Gastrocnemius medialis (tissue), 4 donors: ENCODE measurements at regions not wholly inside any gene's neighbourhood (a gene's known extent, or its start where the extent isn't known, plus 50 kb on each side); places are given as distances from the start of the nearest gene placed in this dataset.

Source experiments
- ATAC-seq, 2 donors: fragments of 150-250 bp; one replicate each; pipeline ENCODE4 v1.9.1; 2016
- DNase-seq, 2 donors: peaks; one replicate each; pipeline ENCODE4 v3.0.0-alpha.2; 2019
- H3K27ac ChIP-seq, 4 donors: fragments of 200-600 bp; sonication (generic); 1 replicate in 1 of 4; 2 replicates in 3 of 4; pipeline ENCODE4 v1.5.1; 2016 to 2018; ENCODE audit warnings: mild to moderate bottlenecking in 2 of 4, moderate library complexity in 1 of 4
- H3K27me3 ChIP-seq, 3 donors: fragments of 200-600 bp; sonication (generic) in 2 of 3; 1 replicate in 1 of 3; 2 replicates in 2 of 3; pipeline versions ENCODE4 v1.5.1 to v1.6.0; 2016 to 2019; ENCODE audit warnings: mild to moderate bottlenecking in 1 of 3, moderate library complexity in 1 of 3
- H3K36me3 ChIP-seq, 2 donors: fragments of 200-600 bp; sonication (generic) in 1 of 2; one replicate each; pipeline ENCODE4 v1.5.1; 2017 to 2018
- H3K4me1 ChIP-seq, 2 donors: fragments of 200-600 bp; sonication (generic) in 1 of 2; one replicate each; pipeline ENCODE4 v1.5.1; 2016 to 2017; ENCODE audit warnings: mild to moderate bottlenecking in 2 of 2
- H3K4me3 ChIP-seq, 4 donors: fragments of 200-600 bp; sonication (generic) in 3 of 4; 1 replicate in 1 of 4; 2 replicates in 3 of 4; pipeline ENCODE4 v1.5.1; 2016 to 2019; ENCODE audit warnings: mild to moderate bottlenecking in 2 of 4
- H3K9me3 ChIP-seq, 3 donors: fragments of 200-600 bp; sonication (generic) in 2 of 3; 1 replicate in 1 of 3; 2 replicates in 2 of 3; pipeline ENCODE4 v1.5.1; 2016 to 2019
- POLR2A ChIP-seq, 2 donors: fragments of 450-650 bp; IDR thresholded peaks; one replicate each; pipeline ENCODE4 v1.6.1; 2017; ENCODE audit warnings: antibody characterized with exemption in 2 of 2, mild to moderate bottlenecking in 2 of 2, moderate library complexity in 2 of 2
- in situ Hi-C, 4 donors: fragments of 200-750 bp; cut with MboI; loops; one replicate each; pipeline versions ENCODE4 v1.15.0 to v1.8.0; 2017; ENCODE audit warnings: low sequenced_read_pairs in 4 of 4
- intact Hi-C: fragments of 100-400 bp; cut with DNase I; formaldehyde crosslinking; loops from one replicate; pipeline ENCODE4 v1.15.1; 2023; ENCODE audit warnings: low total_unique reads
- TF ChIP-seq, protein P1 (sequence below), 5 experiments: fragments of 450-650 bp in 3 of 5; fragments of 200-600 bp in 2 of 5; sonication (generic) in 2 of 5; IDR thresholded peaks in 4 of 5; conservative IDR thresholded peaks in 1 of 5; 1 replicate in 4 of 5; 2 replicates in 1 of 5; pipeline ENCODE4 v1.5.1; 2016 to 2019; ENCODE audit warnings: antibody characterized with exemption in 5 of 5, mild to moderate bottlenecking in 3 of 5, moderate library complexity in 3 of 5

GRCh38 chr13:40155201-40155600, 499.7 kb downstream of the COG6 start:
- ATAC-seq (no peak), DNase-seq (no peak)
- no peaks in the 10 kb centered on the region for H3K27me3 ChIP-seq
- TF ChIP-seq POLR2A (IDR thresholded peaks at IDR 0.05): no peak
- TF ChIP-seq, protein P1, sequence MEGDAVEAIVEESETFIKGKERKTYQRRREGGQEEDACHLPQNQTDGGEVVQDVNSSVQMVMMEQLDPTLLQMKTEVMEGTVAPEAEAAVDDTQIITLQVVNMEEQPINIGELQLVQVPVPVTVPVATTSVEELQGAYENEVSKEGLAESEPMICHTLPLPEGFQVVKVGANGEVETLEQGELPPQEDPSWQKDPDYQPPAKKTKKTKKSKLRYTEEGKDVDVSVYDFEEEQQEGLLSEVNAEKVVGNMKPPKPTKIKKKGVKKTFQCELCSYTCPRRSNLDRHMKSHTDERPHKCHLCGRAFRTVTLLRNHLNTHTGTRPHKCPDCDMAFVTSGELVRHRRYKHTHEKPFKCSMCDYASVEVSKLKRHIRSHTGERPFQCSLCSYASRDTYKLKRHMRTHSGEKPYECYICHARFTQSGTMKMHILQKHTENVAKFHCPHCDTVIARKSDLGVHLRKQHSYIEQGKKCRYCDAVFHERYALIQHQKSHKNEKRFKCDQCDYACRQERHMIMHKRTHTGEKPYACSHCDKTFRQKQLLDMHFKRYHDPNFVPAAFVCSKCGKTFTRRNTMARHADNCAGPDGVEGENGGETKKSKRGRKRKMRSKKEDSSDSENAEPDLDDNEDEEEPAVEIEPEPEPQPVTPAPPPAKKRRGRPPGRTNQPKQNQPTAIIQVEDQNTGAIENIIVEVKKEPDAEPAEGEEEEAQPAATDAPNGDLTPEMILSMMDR (IDR thresholded peaks at IDR 0.05 in 4 of 5, conservative IDR thresholded peaks at IDR 0.05 in 1 of 5): no peak
- no peaks in the 10 kb centered on the region for H3K4me1 ChIP-seq
- no peak overlapping the region for H3K4me3 ChIP-seq
- H3K27ac ChIP-seq: no peak overlapping the region
- no peaks in the 10 kb centered on the region for H3K36me3 ChIP-seq
- no peaks in the 10 kb centered on the region for H3K9me3 ChIP-seq
- in situ Hi-C loops (no loop called here), intact Hi-C loops (no loop called here)

DNA sequence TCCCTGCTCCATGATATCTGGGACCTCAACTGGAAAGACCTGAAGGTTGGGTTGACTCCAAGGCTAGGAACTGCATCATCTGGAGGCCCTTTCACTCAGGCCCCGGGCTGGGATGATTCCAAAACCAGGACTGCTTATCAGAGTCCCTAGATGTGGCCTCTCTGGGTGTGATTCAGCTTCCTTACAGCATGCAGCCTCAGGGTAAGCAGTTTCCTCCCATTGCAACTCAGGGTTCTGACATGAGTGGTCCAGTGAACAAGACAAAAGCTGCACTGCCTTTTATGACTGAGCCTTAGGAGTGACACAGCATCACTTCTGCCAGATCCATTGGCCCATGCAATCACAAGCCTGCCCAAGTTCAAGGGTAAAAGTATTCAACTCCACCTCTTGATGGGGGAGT, 502.8 kb downstream of the COG6 start:
- TF ChIP-seq POLR2A (IDR thresholded peaks at IDR 0.05): no peak
- TF ChIP-seq, protein P1 (IDR thresholded peaks at IDR 0.05 in 4 of 5, conservative IDR thresholded peaks at IDR 0.05 in 1 of 5): no peak
- Histone ChIP-seq H3K4me3 (no peak overlapping the region), H3K27me3 (no peaks in the 10 kb centered on the region), H3K9me3 (no peaks in the 10 kb centered on the region), H3K27ac (no peak overlapping the region), H3K36me3 (no peaks in the 10 kb centered on the region), H3K4me1 (peaks cover 0 to 6% of the 10 kb centered on the region in 2 donors)
- ATAC-seq: no peak
- no peak for DNase-seq
- in situ Hi-C loops (no loop called here), intact Hi-C loops (no loop called here)

DNA sequence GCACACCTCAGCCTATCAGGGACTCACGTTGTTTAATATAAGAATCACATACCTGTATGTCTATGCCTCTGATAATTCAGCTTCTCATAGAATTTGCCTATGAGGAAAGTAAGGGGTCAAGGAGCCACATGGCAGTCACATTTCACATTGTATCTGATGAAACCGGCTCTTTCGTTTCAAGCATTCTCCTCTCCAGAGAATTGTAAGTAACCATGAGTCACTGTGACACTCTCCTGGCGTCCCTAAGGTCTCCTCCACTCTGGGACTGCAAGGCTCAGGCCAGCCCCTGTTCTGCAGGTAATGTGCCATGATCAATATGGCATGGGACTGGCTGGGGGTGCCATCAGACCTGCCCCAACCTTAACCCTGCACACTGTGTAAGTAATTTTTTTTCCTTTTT, 503.3 kb downstream of the COG6 start:
- ATAC-seq (no peak), DNase-seq (no peak)
- in situ Hi-C loops (no loop called here), intact Hi-C loops (no loop called here)
- TF ChIP-seq, protein P1 (IDR thresholded peaks at IDR 0.05 in 4 of 5, conservative IDR thresholded peaks at IDR 0.05 in 1 of 5): no peak
- TF ChIP-seq POLR2A (IDR thresholded peaks at IDR 0.05): no peak
- Histone ChIP-seq H3K4me1 (peaks cover 0 to 10% of the 10 kb centered on the region in 2 donors), H3K27ac (no peak overlapping the region), H3K4me3 (no peak overlapping the region), H3K36me3 (no peaks in the 10 kb centered on the region), H3K9me3 (no peaks in the 10 kb centered on the region), H3K27me3 (no peaks in the 10 kb centered on the region)

DNA sequence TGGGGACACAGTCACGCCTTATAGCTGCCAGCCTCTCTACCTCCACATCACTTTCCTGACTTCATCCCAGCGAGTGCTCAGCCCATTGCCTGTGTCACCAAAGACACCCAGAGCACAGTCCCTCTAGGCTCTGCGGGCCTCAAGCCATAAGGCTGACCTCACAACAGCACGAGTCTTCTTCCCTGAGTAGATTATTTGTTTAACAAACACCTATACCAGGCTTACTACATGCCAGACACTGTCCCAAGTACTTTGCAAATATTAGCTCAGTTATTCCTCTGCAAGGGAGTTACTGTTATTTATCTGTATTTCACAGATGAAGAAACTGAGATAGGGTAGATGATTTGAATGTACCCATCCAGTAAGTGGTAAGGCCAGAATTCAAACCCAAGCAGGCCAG, 504.3 kb downstream of the COG6 start:
- ATAC-seq (no peak), DNase-seq (no peak)
- Histone ChIP-seq H3K36me3 (no peaks in the 10 kb centered on the region), H3K4me3 (no peak overlapping the region), H3K4me1 (peaks cover 0 to 14% of the 10 kb centered on the region in 2 donors), H3K27ac (no peak overlapping the region), H3K9me3 (no peaks in the 10 kb centered on the region), H3K27me3 (no peaks in the 10 kb centered on the region)
- in situ Hi-C loops (no loop called here), intact Hi-C loops (no loop called here)
- TF ChIP-seq, protein P1 (IDR thresholded peaks at IDR 0.05 in 4 of 5, conservative IDR thresholded peaks at IDR 0.05 in 1 of 5): no peak
- TF ChIP-seq POLR2A (IDR thresholded peaks at IDR 0.05): no peak

DNA sequence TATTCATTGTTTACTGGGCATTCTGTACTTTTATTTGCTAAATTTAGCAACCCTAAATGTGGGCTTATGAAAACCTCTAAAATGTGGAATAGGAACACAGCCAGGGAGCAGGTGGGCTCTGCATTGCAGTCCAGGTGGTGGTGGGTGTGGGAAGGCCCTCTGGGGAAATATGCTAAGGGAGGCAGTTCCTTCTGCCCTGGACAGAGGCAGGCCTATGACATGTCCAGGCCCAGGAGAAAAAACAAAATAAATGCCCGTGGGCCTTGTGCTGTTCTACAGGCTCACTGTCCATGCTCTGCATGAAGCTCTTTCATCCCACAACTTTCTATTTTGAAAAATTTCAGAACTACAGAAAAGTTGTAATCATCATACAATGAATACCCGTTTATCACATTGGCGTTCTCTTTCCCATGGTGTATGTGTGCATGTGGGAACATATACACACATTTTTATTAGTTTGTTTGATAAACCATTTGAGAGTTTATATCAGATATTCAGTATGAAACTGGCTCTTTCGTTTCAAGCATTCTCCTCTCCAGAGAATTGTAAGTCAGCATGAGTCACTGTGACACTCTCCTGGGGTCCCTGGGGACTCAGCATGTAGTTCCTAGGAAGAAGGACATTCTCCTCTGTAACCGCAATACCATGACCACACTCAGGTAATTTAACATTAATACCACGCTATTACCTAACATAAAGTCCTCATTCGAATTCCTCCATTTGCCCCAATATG, 505.3 kb downstream of the COG6 start:
- Histone ChIP-seq H3K36me3 (no peaks in the 10 kb centered on the region), H3K4me3 (no peak overlapping the region), H3K4me1 (peaks cover 0 to 14% of the 10 kb centered on the region in 2 donors), H3K27ac (no peak overlapping the region), H3K27me3 (no peaks in the 10 kb centered on the region), H3K9me3 (no peaks in the 10 kb centered on the region)
- in situ Hi-C loops (no loop called here), intact Hi-C loops (no loop called here)
- no peak for TF ChIP-seq POLR2A (IDR thresholded peaks at IDR 0.05)
- TF ChIP-seq, protein P1 (IDR thresholded peaks at IDR 0.05 in 4 of 5, conservative IDR thresholded peaks at IDR 0.05 in 1 of 5): no peak
- no peak for ATAC-seq
- no peak for DNase-seq
